Skeletal muscle cell (primary cell): ENCODE measurements at regions not wholly inside any gene's neighbourhood (a gene's known extent, or its start where the extent isn't known, plus 50 kb on each side); places are given as distances from the start of the nearest gene placed in this dataset.
"Not testable (repeated sequence)": the region's sequence is repeated elsewhere in the genome, so short reads cannot be mapped to it uniquely, and the experiment has no call there.

Source experiments
- DNase-seq: peaks from one replicate; pipeline ENCODE4 v3.0.0-alpha.2; 2010; ENCODE audit warnings: low read depth
- H3K4me3 ChIP-seq: 2 replicates; pipeline ENCODE4 v1.5.1; 2011; ENCODE audit warnings: low read depth, mild to moderate bottlenecking, control low read depth, low read length, moderate library complexity

GRCh38 chr9:78905986-78906755 is 609.2 kb downstream of the PSAT1 start:
- no peak for DNase-seq
- H3K4me3 ChIP-seq = no peak overlapping the region

DNA sequence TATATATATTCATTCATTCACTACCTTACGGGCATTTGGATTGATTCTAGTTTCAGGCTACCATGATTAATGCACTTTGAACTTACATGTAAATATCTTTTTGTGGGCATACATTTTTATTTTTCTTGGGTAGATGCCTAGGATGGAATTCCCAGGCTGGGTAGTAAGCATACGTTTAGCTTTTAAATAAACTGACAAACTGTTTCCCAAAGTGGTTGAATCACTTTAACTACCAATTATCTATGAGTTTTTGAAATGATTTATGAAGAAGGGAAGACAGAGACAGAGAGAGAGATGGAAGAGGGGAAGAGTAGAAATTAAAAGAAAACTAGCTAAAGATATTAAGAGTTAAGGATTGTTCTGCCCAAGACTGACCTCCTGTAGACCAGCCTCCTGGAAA is 612.6 kb downstream of the PSAT1 start:
- DNase-seq = peak; percentile 49
- H3K4me3 ChIP-seq = no peak overlapping the region

DNA sequence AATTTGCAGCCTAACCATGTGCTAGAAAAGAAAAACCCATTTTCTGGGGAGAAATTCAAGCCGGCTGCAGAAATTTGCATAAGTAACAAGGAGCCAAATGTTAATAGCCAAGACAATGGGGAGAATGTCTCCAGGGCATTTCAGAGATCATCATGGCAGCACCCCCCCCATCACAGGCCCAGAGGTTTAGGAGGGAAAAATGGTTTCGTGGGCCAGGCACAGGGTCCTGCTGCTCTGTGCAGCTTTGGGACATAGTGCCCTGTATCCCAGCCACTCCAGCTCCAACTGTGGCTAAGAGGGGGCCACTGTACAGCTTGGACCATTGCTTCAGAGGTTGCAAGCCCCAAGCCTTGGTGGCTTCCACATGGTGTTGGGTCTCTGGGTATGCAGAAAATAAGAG is 620.0 kb downstream of the PSAT1 start:
- not testable (repeated sequence) for DNase-seq, H3K4me3 ChIP-seq

GRCh38 chr9:78918976-78919375 is 622.1 kb downstream of the PSAT1 start:
- H3K4me3 ChIP-seq = no peak overlapping the region
- DNase-seq = no peak

DNA sequence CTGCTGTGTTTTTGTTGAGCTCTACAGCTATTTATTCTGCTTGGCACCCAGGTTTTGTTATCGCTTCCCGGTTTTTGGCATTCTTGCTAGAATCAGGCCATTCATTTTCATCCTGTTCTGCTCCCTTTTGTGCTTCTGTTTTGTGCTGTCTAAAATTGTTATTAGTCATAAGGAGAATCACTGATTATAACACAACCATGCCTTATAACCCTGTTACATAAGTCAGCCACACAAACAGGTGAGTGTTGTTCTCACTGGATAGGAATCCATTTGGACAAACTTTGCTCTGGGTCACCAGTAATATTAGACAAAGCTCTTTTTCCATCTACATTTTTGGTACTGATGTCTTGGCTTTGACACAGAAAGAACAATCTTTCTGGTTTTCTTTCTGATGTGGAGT is 622.8 kb downstream of the PSAT1 start:
- no peak for DNase-seq

GRCh38 chr9:78921341-78921740 is 624.4 kb downstream of the PSAT1 start:
- no peak for DNase-seq
- no peak overlapping the region for H3K4me3 ChIP-seq

More for the DNA sequence above, 622.8 kb downstream of the PSAT1 start:
- no peak overlapping the region for H3K4me3 ChIP-seq

GRCh38 chr9:78923966-78924659 is 627.2 kb downstream of the PSAT1 start:
- no peak for DNase-seq
- no peak overlapping the region for H3K4me3 ChIP-seq

GRCh38 chr9:78927099-78927940 is 630.4 kb downstream of the PSAT1 start:
- DNase-seq = no peak

DNA sequence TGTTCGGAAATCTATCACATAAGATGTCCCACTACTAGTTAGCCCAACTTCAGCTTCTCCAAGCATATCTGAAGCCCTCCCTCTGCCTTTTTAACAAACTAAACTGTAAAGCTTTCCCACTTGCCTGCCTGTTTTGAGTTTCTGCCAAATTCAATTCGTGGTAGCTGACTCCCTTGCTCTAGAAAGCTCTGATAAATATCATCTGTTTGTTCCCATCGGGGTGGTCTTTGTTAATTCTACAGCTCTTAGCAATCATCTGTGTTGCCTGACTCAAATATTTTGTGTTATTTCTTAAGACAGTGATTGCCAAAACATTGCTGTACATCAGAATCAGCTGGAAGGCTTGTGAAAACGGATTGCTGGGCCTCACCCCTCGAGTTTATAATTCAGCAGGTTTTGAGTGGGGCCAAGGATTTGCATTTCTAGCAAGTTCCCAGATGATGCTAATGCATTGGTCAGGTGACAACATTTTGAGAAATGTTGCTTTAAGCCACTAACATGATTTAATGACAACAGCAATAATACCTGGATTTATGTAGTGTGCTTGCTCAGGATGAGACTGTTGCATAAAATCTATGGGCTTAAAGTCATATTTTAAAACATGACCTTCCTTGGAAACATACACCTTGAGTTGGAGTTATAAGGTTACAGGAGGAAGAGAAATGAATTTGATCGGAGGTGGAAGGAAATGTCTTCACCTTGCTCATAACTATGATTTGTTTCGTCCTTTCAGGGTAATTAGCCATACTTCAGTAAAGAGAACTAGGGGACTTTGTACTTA is 631.9 kb downstream of the PSAT1 start:
- no peak overlapping the region for H3K4me3 ChIP-seq
- DNase-seq = no peak

More at GRCh38 chr9:78927099-78927940, 630.4 kb downstream of the PSAT1 start:
- H3K4me3 ChIP-seq = no peak overlapping the region

GRCh38 chr9:78930281-78930680 is 633.4 kb downstream of the PSAT1 start:
- DNase-seq = no peak

DNA sequence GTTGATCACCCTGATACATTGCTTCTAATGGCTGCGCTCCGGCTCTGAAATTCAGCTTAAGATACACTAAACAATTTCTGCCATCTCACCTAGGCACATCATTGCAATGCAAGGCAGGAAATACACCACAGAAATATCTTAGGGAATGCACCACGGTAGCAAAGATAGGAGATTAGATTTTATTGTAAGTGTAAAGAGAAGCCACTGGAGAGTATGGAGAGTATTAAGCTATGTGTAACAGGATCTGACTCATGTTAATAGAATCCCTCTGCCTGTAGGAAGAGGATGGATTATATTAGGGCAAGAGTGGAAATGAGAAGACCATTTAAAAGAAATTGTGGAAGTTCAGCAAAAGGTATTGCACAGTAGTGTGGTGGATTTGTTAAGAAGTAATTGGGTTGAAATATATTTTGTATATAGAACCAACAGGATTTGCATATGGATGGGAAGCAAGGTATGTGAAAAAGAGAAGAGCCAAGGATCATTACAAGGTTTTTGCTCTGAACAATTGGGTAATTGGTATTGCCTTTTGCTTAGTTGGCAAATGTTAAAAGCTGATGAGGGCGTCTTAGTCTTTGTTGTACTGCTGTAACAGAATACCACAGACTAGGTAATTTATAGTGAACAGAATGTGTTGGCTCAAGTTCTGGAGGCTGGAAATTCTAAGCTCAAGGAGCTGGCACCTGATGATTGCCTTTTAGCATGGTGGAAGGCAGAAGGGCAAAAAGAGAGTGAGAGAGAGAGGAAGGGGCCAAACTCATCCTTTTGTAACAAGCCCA is 636.1 kb downstream of the PSAT1 start:
- peak; percentile 45 for DNase-seq
- no peak overlapping the region for H3K4me3 ChIP-seq

More at GRCh38 chr9:78930281-78930680, 633.4 kb downstream of the PSAT1 start:
- H3K4me3 ChIP-seq = no peak overlapping the region

DNA sequence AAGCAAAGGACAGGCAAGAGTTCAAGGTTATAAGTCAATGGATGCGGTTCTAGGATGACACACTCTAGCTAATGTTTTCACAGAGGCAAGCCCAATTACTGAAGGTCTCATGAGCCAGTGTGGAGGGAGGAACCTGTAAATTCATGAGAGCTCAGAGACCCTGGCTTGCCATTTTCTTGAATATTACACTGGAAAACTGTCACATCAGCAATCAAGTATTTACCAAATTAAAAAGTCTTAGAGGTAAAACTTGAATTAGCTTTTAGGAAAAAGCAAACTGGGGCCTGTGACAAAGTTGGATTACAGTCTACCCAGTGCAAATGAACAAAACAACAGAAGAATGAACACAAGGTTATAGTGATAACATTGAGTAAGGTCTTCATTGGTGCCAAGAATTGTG is 636.9 kb upstream of the TLE4 start:
- no peak for DNase-seq

DNA sequence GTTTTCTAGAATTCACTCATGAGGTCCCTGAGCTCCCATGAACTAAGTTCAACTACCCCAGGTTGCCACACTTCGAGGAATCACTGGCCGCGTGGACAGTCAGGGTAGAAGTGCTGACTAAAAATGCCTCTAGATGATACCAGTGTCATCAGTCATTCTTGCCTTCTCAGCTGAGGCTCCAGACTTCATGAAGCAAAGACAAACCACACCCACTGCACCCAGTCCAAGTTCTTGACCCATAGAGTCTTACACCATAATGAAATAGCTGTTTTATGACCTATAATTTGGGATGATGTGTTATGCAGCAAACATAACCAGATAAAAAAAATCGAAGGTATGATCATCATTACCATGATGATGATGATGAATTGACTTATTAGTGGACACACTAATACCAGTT is 632.9 kb upstream of the TLE4 start:
- H3K4me3 ChIP-seq = no peak overlapping the region
- DNase-seq = no peak

More for the DNA sequence above, 636.9 kb upstream of the TLE4 start:
- H3K4me3 ChIP-seq = no peak overlapping the region

DNA sequence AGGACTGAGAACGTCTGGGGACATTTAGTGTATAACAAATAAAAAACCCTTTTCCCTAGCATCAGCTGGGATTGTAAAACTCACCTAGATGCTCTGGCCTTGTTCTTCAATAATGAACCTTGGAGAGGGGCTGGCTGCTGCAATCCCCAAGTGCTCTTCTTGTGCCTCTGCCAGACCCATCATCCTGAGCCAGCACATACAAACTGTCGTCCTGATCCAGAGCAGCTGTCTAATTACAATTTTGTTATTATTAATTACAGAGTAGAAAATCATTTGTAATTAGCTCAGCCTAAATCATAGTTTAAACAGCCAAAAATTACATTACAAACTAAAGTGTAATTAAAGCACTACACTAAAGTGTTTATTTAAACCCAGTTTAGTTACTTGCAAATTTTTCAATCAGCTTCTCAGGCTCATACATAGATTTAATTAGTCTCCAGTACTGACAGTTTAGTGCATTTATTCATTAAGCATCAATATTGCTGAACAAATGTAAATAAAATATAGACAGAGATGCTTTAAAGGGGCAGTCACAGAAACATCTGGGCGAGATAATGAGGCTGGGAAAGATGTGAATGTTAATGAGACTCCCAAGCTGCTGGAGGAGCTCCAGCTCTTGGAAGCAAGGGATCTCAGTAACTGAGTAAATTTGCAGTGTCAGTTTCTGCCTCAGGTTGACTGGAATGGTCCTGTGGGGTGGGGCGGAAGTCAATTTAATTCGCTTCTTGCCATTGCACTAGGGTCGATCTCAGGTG is 632.3 kb upstream of the TLE4 start:
- H3K4me3 ChIP-seq = no peak overlapping the region
- DNase-seq = no peak

DNA sequence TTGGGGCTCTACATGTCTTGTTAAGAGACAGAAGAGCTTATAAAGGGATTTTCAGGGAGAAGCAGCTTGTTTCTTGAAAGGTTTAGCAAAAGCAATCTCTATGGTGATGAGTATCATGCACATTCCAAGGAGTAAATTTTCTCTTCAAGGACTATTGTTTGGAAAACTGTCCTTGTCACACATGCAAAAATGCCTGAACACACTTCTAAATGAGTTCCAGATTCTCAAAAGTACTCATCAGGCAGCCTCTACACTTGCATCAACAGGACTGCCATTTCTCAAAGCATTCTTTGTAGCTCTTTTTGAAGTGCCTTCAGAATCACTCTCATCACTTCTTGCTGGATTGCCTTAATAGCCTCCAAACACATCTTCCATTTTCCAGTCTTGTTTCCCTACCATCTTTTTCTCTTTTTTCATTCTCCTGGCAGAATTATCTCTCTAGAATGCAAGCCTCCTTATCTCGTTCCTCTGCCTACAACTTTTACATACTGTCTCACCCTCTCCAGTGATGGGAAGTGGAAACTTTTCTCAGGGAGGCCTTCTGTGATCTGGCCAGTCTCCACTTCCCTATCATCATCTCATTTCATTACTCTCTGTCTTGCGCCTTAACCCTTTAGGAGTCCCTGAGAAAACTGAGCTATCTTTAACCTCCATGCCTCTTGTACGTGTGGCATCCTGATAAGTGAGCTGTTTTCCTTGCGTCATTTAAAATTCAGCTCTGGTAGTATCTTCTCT is 631.5 kb upstream of the TLE4 start:
- no peak overlapping the region for H3K4me3 ChIP-seq
- no peak for DNase-seq

GRCh38 chr9:78954286-78954685 is 617.5 kb upstream of the TLE4 start:
- no peak overlapping the region for H3K4me3 ChIP-seq
- peak; percentile 44 for DNase-seq

DNA sequence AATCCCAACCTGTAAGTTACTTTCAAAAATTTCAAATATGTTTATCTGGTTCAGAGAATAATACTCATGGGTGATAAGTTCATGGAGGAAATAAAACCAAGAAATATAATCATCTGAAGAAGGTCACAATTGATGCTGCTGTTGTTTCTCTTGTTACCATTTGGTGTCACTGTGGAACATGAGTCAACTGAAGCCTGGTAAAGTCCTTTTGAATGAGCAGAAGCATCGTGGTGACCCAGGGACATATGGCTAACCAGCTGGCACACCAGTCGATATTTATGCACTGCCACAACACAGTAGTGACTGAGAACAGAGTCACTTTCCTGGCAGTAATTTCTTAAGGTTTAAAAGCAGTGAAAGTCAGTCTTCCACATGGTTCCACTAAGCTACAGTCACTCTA is 612.9 kb upstream of the TLE4 start:
- no peak overlapping the region for H3K4me3 ChIP-seq
- no peak for DNase-seq
